ENCODE measurements at regions not wholly inside any gene's neighbourhood (a gene's known extent, or its start where the extent isn't known, plus 50 kb on each side); places are given as distances from the start of the nearest gene placed in this dataset.
"Not testable (repeated sequence)": the region's sequence is repeated elsewhere in the genome, so short reads cannot be mapped to it uniquely, and the experiment has no call there.

DNA sequence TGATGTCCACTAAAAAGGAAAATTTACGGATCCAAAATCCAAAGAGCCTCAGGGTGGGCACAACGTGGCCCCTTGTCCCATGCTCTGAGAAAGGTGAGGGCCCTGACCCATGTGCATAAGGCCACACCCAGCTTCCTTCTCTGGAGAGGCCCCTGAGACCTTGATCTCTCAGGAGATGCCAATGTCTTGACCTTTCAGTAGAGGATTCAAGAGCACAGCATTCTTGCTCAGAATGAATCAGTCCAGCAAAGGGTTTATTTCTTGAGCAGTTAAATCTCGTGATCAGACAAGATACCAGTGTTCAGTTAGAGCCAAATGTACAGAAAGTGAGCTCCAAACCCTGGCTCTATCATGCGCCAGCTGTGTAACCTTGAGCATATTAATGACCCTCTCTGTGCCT, 115.9 kb upstream of the DAPK1 start:
- Mint-ChIP-seq H3K27ac (no peak overlapping the region), H3K27me3 (no peaks in the 10 kb centered on the region), H3K4me1 (no peaks in the 10 kb centered on the region), H3K9me3 (no peaks in the 10 kb centered on the region), H3K36me3 (no peaks in the 10 kb centered on the region), H3K4me3 (no peak overlapping the region)
- no peak for ATAC-seq

DNA sequence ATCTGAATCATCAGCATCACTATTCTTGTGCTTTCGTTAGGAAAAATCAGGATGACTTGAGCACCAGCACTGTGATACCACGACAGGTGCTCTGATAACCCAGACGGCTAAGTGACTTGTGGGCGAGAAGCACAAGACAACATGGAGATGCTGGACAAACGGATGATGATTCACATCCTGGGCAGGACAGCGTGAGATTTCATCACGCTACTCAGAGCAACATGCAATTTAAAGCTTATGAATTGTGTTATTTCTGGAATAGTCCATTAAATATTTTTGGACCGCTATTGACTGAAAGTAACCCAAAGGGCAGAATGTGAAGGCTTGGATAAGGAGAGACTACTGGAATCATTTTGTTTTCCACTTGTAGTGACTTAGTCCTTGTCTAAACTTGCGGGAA, 114.8 kb upstream of the DAPK1 start:
- no peaks in the 10 kb centered on the region for H3K9me3 Mint-ChIP-seq
- H3K4me1 Mint-ChIP-seq, result no peaks in the 10 kb centered on the region
- ATAC-seq, result no peak
- H3K4me3 Mint-ChIP-seq, result no peak overlapping the region
- no peak overlapping the region for H3K27ac Mint-ChIP-seq
- no peaks in the 10 kb centered on the region for H3K27me3 Mint-ChIP-seq
- H3K36me3 Mint-ChIP-seq, result no peaks in the 10 kb centered on the region

DNA sequence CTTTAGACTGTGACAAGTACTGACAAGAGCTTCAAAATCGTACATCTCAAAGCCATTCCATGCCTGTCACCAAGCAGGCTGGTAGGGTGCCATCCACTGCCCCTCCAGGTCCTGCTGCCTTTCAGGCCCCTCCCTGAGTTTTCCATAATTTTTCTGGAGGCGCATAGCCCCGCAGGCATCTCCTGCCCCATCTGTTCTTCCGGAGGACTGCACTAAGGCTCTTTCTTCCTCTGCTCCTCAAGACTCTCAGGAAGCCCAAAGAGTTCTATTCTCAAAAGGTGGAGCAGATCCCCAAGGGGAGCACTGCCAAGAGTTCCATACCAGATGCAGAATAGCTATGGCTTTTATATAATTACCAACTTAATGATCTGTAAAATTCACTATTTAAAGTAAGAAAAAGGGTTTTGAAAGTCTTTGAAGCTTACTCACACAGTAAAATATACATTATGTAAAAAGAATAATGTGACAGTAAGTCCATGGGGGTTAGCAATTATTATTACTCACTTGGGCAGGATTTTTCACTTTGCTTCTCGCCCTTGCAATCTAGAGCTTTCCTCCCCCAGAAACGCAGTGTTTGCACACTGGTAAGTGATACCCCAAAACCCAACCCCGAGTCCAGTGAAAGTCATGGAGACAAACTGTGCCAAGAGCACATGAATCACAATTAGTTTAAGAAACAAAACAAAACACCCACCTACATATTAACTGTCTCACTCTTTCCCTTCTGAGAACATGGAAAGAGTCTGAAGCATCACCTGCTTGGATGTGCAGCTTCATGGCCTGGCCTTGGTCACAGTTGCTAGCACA, 114.1 kb upstream of the DAPK1 start:
- Mint-ChIP-seq H3K27ac (no peak overlapping the region), H3K4me3 (no peak overlapping the region), H3K36me3 (no peaks in the 10 kb centered on the region), H3K27me3 (no peaks in the 10 kb centered on the region), H3K4me1 (no peaks in the 10 kb centered on the region), H3K9me3 (no peaks in the 10 kb centered on the region)
- ATAC-seq, result no peak

DNA sequence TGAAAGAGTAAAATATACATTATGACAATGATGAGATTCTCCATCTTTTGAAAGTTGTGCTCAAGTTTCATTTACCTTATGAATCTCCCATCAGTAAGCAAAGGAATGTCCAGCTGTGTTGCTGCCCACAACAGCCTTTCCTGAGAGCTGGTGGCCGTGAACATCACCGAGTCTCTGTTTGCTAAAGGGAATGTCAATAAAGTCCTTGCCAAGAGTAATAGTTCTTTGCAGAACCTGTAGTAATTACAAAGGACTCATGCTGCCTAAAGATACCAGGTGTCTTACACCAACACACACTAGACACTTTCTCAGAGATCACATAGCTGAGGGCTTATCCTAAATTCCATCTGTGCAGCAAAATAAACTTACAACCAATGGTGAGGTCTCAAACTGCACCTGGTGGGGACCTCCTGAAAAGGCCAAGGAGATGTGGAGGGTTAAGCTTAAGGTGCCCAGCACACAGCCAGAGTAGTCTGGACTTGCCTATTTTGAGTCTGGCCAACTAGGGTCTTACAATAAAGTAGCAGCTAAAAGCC, 111.1 kb upstream of the DAPK1 start:
- Mint-ChIP-seq H3K36me3 (no peaks in the 10 kb centered on the region), H3K27ac (no peak overlapping the region), H3K4me3 (no peak overlapping the region), H3K4me1 (no peaks in the 10 kb centered on the region), H3K27me3 (no peaks in the 10 kb centered on the region), H3K9me3 (no peaks in the 10 kb centered on the region)
- ATAC-seq, result no peak

DNA sequence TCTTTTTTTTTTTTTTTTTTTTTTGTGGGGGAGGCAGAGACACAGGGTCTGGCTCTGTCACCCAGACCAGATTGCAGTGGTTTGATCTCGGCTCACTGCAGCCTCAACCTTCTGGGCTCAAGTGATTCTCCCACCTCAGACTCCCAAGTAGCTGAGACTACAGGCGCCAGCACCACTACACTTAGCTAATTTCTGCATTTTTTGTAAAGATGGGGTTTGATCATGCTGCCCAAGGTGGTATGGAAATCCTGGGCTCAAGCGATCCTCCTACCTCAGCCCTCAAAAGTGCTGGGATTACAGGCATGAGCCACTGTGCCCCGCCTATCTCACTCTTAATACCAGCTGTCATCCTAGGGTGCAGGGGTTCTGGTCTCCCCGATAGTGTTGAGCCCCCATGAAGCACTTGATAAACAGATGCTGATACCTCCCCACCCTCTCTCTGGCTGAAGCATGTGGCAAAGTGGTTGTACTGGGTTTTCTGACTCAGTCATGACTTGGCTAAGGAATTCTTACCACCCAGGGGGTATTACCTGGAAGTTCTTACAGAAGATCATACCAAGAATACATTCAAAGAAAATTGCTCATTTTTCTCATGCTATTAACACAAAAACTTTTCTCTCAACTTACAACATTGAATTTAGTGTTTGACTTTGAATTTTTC, 110.2 kb upstream of the DAPK1 start:
- no peaks in the 10 kb centered on the region for H3K4me1 Mint-ChIP-seq
- H3K27me3 Mint-ChIP-seq, result no peaks in the 10 kb centered on the region
- no peaks in the 10 kb centered on the region for H3K36me3 Mint-ChIP-seq
- ATAC-seq, result peak; percentile 39
- no peak overlapping the region for H3K4me3 Mint-ChIP-seq
- H3K27ac Mint-ChIP-seq, result no peak overlapping the region
- no peaks in the 10 kb centered on the region for H3K9me3 Mint-ChIP-seq

DNA sequence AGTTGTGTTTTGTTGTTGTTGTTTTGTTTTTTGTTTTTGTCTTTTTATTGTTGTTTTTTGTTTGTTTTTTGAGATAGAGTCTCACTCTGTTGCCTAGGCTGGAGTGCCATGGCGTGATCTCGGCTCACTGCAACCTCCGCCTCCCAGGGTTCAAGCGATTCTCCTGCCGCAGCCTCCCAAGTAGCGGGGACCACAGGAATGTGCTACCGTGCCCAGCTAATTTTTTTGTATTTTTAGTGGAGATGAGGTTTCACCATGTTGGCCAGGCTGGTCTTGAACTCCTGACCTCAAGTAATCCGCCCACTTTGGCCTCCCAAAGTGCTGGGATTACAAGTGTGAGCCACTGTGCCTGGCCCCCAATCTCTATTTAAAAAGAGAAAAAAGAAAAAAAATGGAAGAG, 109.0 kb upstream of the DAPK1 start:
- ATAC-seq, H3K4me3 Mint-ChIP-seq, H3K36me3 Mint-ChIP-seq, H3K9me3 Mint-ChIP-seq, H3K4me1 Mint-ChIP-seq, H3K27me3 Mint-ChIP-seq, H3K27ac Mint-ChIP-seq: not testable (repeated sequence)

DNA sequence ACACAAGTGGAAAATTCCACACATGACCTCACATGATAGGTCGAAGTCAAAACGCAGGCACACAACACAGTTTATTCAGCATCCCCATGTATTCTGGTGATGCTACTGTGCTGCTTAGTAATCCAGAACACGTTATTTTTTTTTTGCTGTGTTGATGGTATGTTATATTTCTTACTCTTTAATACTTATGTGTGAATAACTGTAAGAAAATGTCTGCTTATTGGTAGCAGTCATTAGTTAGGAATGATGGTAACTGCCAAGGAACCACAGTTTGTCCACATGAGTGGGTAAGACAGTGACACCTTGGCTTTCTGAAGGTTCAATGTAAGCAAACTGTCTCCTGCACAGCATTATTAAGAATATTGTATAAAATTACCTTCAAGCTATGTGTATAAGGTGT, 107.7 kb upstream of the DAPK1 start:
- H3K4me3 Mint-ChIP-seq, result no peak overlapping the region

DNA sequence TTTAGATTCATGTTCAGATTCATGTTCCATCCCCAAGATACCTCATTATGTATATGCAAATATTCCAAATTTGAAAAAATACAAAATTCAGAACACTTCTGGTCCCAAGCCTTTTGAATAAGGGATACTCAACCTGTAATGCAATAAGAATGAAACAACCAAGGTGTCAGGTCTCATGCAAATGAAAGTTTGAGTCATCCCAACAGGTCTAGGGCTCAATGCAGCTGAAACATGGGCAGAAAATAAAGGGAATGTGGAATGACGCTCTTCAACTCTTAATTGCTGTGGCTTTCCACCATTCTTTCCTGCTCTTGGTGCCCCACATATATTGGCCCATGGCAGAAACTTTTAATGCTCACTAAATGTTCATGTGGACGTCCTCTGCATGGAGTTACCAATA, 107.3 kb upstream of the DAPK1 start:
- no peaks in the 10 kb centered on the region for H3K36me3 Mint-ChIP-seq
- no peaks in the 10 kb centered on the region for H3K4me1 Mint-ChIP-seq
- no peaks in the 10 kb centered on the region for H3K27me3 Mint-ChIP-seq
- no peak overlapping the region for H3K4me3 Mint-ChIP-seq
- H3K9me3 Mint-ChIP-seq, result no peaks in the 10 kb centered on the region
- ATAC-seq, result no peak
- no peak overlapping the region for H3K27ac Mint-ChIP-seq

More for the DNA sequence above, 107.7 kb upstream of the DAPK1 start:
- no peak overlapping the region for H3K27ac Mint-ChIP-seq
- ATAC-seq, result no peak
- H3K36me3 Mint-ChIP-seq, result no peaks in the 10 kb centered on the region
- no peaks in the 10 kb centered on the region for H3K9me3 Mint-ChIP-seq
- no peaks in the 10 kb centered on the region for H3K27me3 Mint-ChIP-seq
- no peaks in the 10 kb centered on the region for H3K4me1 Mint-ChIP-seq

DNA sequence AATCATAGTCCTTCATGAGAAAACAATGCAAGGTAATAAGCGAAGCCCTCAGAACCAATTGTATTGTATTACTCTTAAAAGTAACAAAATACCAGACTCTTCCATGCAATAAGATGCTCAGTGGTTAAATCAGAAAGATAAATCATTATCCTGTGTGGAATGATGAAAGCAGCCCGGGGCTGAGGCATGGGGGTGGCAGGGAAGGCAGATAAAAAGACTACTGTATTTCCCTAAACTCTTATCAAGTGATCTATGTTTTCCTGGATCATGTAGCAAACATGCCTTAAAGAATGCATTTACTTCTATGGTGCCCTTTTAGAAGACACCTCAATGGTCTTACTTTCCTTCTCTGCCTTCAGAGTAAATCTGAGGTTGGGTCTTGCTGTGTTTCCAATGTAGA, 105.6 kb upstream of the DAPK1 start:
- Mint-ChIP-seq H3K36me3 (no peaks in the 10 kb centered on the region), H3K4me3 (no peak overlapping the region), H3K9me3 (no peaks in the 10 kb centered on the region), H3K27me3 (no peaks in the 10 kb centered on the region), H3K4me1 (no peaks in the 10 kb centered on the region), H3K27ac (no peak overlapping the region)
- no peak for ATAC-seq

DNA sequence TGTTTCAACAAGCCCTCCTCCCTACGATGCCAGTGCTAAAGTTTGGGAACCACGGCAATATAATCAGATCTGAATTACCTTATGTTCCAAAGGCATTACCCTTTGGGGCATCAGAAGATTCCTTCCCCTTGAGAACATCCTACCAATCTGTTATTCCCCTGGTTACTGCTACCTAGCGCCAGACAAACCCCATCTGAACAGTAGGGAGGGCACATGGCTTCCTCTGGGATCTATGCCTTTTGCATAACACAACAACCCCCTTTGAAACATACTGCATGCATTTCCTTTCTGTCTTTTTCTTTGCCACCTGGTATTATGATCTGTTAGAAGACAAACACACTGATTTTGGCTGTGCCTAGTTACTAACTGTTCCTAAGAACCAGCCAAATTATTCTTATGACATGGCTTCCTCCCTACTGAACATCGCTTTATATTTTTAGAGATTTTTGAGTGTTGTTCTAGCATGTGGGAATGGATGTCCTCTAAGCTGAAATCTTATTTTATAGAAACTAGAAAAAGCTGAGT, 103.9 kb upstream of the DAPK1 start:
- Mint-ChIP-seq H3K9me3 (no peaks in the 10 kb centered on the region), H3K4me3 (no peak overlapping the region), H3K4me1 (no peaks in the 10 kb centered on the region), H3K27ac (no peak overlapping the region), H3K36me3 (no peaks in the 10 kb centered on the region), H3K27me3 (no peaks in the 10 kb centered on the region)
- ATAC-seq, result no peak

DNA sequence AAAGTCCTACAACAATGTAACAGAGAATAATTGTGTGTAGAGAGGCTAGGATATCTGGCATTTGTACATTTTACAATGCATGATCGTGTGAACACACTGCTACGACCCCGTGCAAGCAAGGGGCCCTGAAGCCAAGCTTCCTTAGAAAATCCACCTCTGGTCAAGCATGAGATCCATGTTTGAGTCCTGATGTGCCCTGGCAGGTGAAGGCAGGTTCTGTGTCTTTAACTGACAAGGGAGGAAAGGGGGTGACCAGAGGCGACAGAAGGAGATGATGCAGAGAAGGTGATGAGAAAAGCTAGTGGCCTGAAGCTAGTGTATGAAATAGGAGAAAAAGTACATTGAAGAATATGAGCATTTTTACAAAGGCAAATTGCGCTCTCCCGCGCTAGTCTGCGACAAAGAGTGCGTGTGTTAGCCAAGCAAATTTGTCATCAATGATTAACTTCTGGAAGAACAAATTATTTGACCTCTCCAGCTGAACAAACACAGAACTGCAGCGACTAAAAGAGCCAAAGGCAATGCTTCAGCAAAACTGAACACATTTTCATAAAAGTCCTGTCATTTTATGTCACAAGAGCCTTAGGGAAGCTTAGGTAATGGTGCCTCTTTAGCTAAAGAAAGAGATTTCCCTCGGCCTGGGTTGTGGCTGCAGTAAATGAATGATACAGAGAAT, 101.7 kb upstream of the DAPK1 start:
- ATAC-seq, result no peak
- no peak overlapping the region for H3K4me3 Mint-ChIP-seq
- H3K27ac Mint-ChIP-seq, result no peak overlapping the region
- no peaks in the 10 kb centered on the region for H3K4me1 Mint-ChIP-seq
- H3K27me3 Mint-ChIP-seq, result no peaks in the 10 kb centered on the region
- no peaks in the 10 kb centered on the region for H3K9me3 Mint-ChIP-seq
- H3K36me3 Mint-ChIP-seq, result no peaks in the 10 kb centered on the region

DNA sequence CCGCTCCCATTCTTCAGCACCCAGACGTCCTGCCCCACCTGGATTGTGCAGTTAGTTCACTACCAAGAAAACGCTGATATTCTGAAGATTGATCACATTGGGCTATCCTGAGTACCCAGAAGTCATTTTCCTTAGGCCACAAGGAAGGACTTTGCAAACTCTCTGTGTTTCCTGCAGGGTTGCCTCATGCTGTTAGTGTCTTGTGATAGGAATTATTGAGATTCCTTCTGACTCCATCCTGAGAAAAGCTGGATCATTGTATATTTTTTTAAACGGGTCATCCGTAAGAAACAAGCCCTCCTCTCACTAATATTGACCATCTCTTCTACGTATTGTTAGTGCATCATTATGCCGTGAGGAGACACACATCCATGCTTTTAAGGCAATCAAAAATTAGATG, 96.0 kb upstream of the DAPK1 start:
- H3K27me3 Mint-ChIP-seq, result no peaks in the 10 kb centered on the region
- no peaks in the 10 kb centered on the region for H3K4me1 Mint-ChIP-seq
- peaks cover 5% of the 10 kb centered on the region for H3K9me3 Mint-ChIP-seq
- H3K4me3 Mint-ChIP-seq, result no peak overlapping the region
- no peak overlapping the region for H3K27ac Mint-ChIP-seq
- no peak for ATAC-seq
- no peaks in the 10 kb centered on the region for H3K36me3 Mint-ChIP-seq

DNA sequence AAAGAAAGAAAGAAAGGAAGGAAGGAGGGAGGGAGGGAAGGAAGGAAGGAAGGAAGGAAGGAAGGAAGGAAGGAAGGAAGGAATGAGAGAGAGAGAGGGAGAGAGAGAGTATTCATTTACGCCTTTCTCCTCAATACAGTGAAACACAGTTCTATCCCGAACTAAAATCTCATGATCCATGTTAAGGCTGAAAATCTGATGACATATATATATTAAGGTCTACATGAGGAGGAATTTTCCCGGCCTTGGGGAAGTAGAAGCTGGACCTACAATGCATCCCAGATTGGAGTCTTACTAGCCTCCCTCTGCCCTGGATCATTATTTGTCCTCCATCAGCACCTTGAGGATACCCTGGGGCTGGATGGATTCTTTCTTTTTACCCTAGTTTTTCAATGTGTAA, 95.1 kb upstream of the DAPK1 start:
- Mint-ChIP-seq H3K9me3 (peaks cover 5% of the 10 kb centered on the region), H3K36me3 (no peaks in the 10 kb centered on the region), H3K4me1 (no peaks in the 10 kb centered on the region), H3K27me3 (no peaks in the 10 kb centered on the region), H3K27ac (no peak overlapping the region), H3K4me3 (no peak overlapping the region)
- ATAC-seq, result no peak

DNA sequence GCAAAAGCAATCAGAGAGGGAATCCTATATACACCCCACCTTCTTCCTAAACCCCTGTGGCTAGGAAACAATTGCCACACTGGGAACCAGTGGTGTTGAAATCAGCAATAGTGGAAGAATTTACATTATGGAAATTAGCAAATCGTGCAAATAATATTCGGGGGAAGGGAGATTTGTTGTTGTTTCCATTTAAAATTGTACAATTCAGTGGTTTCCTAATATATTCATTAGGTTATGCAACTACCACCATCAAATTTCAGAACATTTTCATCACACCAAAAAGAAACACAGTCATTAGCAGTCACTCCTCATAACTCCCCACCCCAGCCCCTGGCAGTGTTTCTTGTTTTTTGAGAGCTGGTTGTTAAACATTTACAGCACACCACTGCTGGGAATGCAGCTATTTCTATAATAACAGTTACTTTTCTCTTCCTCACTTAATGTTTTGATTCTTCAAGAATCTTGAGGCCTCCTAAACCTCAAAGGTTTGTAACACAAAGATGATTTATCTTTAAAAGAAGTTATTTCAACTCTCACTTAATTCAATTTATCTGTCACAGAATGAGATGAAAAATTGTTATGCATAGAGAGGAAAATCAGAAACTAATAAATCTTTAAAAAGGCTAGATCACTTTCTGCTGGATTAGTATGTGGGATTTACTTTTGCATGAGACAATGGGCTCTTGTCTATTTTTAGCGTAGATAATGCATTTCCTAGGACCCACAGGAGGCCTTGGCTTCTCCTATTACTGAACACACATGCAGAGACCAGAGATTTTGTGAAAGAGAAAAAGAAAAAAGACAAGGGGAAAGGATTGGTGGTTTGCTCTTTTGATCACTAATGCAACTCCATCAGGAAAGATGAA, 91.8 kb upstream of the DAPK1 start:
- ATAC-seq, result no peak
- no peaks in the 10 kb centered on the region for H3K4me1 Mint-ChIP-seq
- no peaks in the 10 kb centered on the region for H3K36me3 Mint-ChIP-seq
- no peak overlapping the region for H3K4me3 Mint-ChIP-seq
- no peaks in the 10 kb centered on the region for H3K27me3 Mint-ChIP-seq
- H3K9me3 Mint-ChIP-seq, result peaks cover 5% of the 10 kb centered on the region
- no peak overlapping the region for H3K27ac Mint-ChIP-seq
